Panc1 (cell line): ENCODE measurements at regions not wholly inside any gene's neighbourhood (a gene's known extent, or its start where the extent isn't known, plus 50 kb on each side); places are given as distances from the start of the nearest gene placed in this dataset.

Experiments
- CTCF ChIP-seq: fragments of 450-650 bp; IDR thresholded peaks from 2 replicates; pipeline ENCODE4 v1.5.1; 2017; ENCODE audit warnings: mild to moderate bottlenecking
- POLR2AphosphoS5 ChIP-seq: IDR thresholded peaks from 2 replicates; pipeline ENCODE4 v1.6.1; 2012; ENCODE audit warnings: mild to moderate bottlenecking, low read depth, low read length, moderate library complexity
- REST ChIP-seq, 2 experiments: IDR thresholded peaks; 2 replicates each; pipeline ENCODE4 v1.6.1; 2011 to 2012; ENCODE audit warnings: low read depth in 2 of 2, control low read depth in 1 of 2, low read length in 1 of 2, mild to moderate bottlenecking in 1 of 2, moderate library complexity in 1 of 2; ENCODE audit not compliant: insufficient read depth in 1 of 2
- SIN3A ChIP-seq: IDR thresholded peaks from 2 replicates; pipeline ENCODE4 v1.6.1; 2012; ENCODE audit warnings: low read depth, mild to moderate bottlenecking, low read length, moderate library complexity, borderline replicate concordance; ENCODE audit not compliant: insufficient read depth

GRCh38 chr12:46676396-46676795, 149.4 kb downstream of the SLC38A4 start:
- TF ChIP-seq CTCF (no peak), SIN3A (no peak), REST (IDR thresholded peaks at IDR 0.05; ENCODE audit: insufficient read depth in 1 of 2, low read depth in 2 of 2, low read length in 1 of 2) (no peak), POLR2AphosphoS5 (no peak)
